Upper lobe of left lung (tissue), 4 donors: ENCODE measurements at regions not wholly inside any gene's neighbourhood (a gene's known extent, or its start where the extent isn't known, plus 50 kb on each side); places are given as distances from the start of the nearest gene placed in this dataset.

ENCODE experiments used
- EP300 ChIP-seq, 4 donors: sonication (generic); formaldehyde crosslinking; IDR thresholded peaks; one replicate each; pipeline ENCODE4 v1.5.1; 2017; ENCODE audit warnings: antibody characterized with exemption in 4 of 4, control low read depth in 2 of 4
- POLR2A ChIP-seq, 4 donors: fragments of 450-650 bp; IDR thresholded peaks; one replicate each; pipeline ENCODE4 v1.5.1; 2016 to 2017; ENCODE audit warnings: antibody characterized with exemption in 4 of 4, mild to moderate bottlenecking in 2 of 4
- POLR2AphosphoS5 ChIP-seq, 2 donors: sonication (generic); formaldehyde crosslinking; IDR thresholded peaks; one replicate each; pipeline ENCODE4 v1.5.1; 2017; ENCODE audit warnings: antibody characterized with exemption in 2 of 2
- TF ChIP-seq, protein P1 (sequence below), 6 experiments: fragments of 450-650 bp in 4 of 6; fragments of 200-600 bp in 2 of 6; sonication (generic) in 2 of 6; IDR thresholded peaks; one replicate each; pipeline ENCODE4 v1.5.1; 2016 to 2019; ENCODE audit warnings: antibody characterized with exemption in 6 of 6

- TF ChIP-seq POLR2AphosphoS5 (IDR thresholded peaks at IDR 0.05), result no peak
- TF ChIP-seq POLR2A (IDR thresholded peaks at IDR 0.05), result no peak
- TF ChIP-seq, protein P1, sequence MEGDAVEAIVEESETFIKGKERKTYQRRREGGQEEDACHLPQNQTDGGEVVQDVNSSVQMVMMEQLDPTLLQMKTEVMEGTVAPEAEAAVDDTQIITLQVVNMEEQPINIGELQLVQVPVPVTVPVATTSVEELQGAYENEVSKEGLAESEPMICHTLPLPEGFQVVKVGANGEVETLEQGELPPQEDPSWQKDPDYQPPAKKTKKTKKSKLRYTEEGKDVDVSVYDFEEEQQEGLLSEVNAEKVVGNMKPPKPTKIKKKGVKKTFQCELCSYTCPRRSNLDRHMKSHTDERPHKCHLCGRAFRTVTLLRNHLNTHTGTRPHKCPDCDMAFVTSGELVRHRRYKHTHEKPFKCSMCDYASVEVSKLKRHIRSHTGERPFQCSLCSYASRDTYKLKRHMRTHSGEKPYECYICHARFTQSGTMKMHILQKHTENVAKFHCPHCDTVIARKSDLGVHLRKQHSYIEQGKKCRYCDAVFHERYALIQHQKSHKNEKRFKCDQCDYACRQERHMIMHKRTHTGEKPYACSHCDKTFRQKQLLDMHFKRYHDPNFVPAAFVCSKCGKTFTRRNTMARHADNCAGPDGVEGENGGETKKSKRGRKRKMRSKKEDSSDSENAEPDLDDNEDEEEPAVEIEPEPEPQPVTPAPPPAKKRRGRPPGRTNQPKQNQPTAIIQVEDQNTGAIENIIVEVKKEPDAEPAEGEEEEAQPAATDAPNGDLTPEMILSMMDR (IDR thresholded peaks at IDR 0.05), result no peak
- no peak for TF ChIP-seq EP300 (IDR thresholded peaks at IDR 0.05)
These were observed 182.9 kb downstream of the DRD1 start for GRCh38 chr5:175261037-175261436.
